GM12878 (cell line): ENCODE measurements at regions not wholly inside any gene's neighbourhood (a gene's known extent, or its start where the extent isn't known, plus 50 kb on each side); places are given as distances from the start of the nearest gene placed in this dataset.

Experiments
- BRCA1 ChIP-seq: IDR thresholded peaks from 2 replicates; pipeline ENCODE4 v1.6.1; 2011; ENCODE audit warnings: low read depth, low read length, improper control_type of control experiment
- CTCF ChIP-seq, 3 experiments: IDR thresholded peaks in 2 of 3; conservative IDR thresholded peaks in 1 of 3; 2 replicates each; pipeline ENCODE4 v1.5.1; 2011; ENCODE audit warnings: low read depth in 3 of 3, low read length in 3 of 3, mild to moderate bottlenecking in 3 of 3, control low read depth in 2 of 3, moderate library complexity in 2 of 3, inconsistent platforms in 1 of 3, mixed read lengths in 1 of 3; ENCODE audit not compliant: control insufficient read depth in 2 of 3, insufficient read depth in 1 of 3; ENCODE audit errors: extremely low read depth in 1 of 3
- EZH2 ChIP-seq: IDR thresholded peaks from 2 replicates; pipeline ENCODE4 v1.6.1; 2012; ENCODE audit warnings: low read depth, mild to moderate bottlenecking, control low read depth, inconsistent platforms, low read length, borderline replicate concordance; ENCODE audit not compliant: control insufficient read depth
- FOXM1 ChIP-seq: IDR thresholded peaks from 2 replicates; pipeline ENCODE4 v1.6.1; 2012; ENCODE audit warnings: low read depth, mild to moderate bottlenecking, inconsistent platforms, low read length, moderate library complexity
- MXI1 ChIP-seq: fragments of 150-350 bp; IDR thresholded peaks from 2 replicates; pipeline ENCODE4 v1.6.1; 2011; ENCODE audit warnings: low read depth, mild to moderate bottlenecking, inconsistent platforms, low read length, improper control_type of control experiment
- NRF1 ChIP-seq: conservative IDR thresholded peaks from 2 replicates; pipeline ENCODE4 v1.6.1; 2011; ENCODE audit warnings: mild to moderate bottlenecking, low read depth, low read length, improper control_type of control experiment
- POLR2A ChIP-seq: IDR thresholded peaks from 2 replicates; pipeline ENCODE4 v1.6.1; 2011; ENCODE audit warnings: low read depth, mild to moderate bottlenecking, low read length
- POLR2AphosphoS5 ChIP-seq: IDR thresholded peaks from 2 replicates; pipeline ENCODE4 v1.6.1; 2011; ENCODE audit warnings: mild to moderate bottlenecking, low read length, inconsistent platforms
- POU2F2 ChIP-seq: IDR thresholded peaks from 3 replicates; pipeline ENCODE4 v1.6.1; 2011; ENCODE audit warnings: low read depth, mild to moderate bottlenecking, low read length, borderline replicate concordance
- SUZ12 ChIP-seq: fragments of 200-600 bp; sonication (generic); IDR thresholded peaks from one replicate; pipeline ENCODE4 v1.6.1; 2018; ENCODE audit warnings: antibody characterized with exemption, mild to moderate bottlenecking; ENCODE audit not compliant: unreplicated experiment
- TCF12 ChIP-seq: IDR thresholded peaks from 2 replicates; pipeline ENCODE4 v1.6.1; 2011; ENCODE audit warnings: low read depth, mild to moderate bottlenecking, low read length
- TCF7 ChIP-seq: IDR thresholded peaks from 2 replicates; pipeline ENCODE4 v1.6.1; 2014; ENCODE audit warnings: antibody characterized with exemption, borderline replicate concordance
- TF ChIP-seq, protein P1 (sequence below): fragments of 450-650 bp; IDR thresholded peaks from 2 replicates; pipeline ENCODE4 v1.6.1; 2018; ENCODE audit warnings: mild to moderate bottlenecking, low read depth, moderate library complexity; ENCODE audit not compliant: partially characterized antibody

DNA sequence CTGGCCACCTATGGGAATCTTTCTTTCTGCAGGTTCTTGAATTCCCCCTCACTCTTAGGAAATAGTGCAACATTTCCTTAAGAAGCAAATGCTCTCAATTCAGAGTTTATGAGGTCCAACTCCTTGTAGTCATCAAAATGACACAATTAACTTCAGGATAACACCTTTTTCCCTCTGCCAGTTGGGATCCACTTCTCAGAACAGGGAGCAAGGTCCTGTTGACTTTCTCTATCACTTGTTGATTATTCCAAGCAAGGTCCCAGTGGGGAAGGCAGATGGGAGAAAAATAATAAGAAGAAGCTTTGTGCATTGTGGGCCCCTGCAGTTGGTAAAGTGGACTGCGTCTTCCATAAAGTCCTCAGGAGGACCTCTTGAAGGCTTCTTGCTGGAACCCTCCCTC is 315.6 kb upstream of the NPSR1 start:
- TF ChIP-seq EZH2: no peak
- no peak for TF ChIP-seq NRF1
- TF ChIP-seq POLR2A: no peak
- no peak for TF ChIP-seq BRCA1
- TF ChIP-seq, protein P1, sequence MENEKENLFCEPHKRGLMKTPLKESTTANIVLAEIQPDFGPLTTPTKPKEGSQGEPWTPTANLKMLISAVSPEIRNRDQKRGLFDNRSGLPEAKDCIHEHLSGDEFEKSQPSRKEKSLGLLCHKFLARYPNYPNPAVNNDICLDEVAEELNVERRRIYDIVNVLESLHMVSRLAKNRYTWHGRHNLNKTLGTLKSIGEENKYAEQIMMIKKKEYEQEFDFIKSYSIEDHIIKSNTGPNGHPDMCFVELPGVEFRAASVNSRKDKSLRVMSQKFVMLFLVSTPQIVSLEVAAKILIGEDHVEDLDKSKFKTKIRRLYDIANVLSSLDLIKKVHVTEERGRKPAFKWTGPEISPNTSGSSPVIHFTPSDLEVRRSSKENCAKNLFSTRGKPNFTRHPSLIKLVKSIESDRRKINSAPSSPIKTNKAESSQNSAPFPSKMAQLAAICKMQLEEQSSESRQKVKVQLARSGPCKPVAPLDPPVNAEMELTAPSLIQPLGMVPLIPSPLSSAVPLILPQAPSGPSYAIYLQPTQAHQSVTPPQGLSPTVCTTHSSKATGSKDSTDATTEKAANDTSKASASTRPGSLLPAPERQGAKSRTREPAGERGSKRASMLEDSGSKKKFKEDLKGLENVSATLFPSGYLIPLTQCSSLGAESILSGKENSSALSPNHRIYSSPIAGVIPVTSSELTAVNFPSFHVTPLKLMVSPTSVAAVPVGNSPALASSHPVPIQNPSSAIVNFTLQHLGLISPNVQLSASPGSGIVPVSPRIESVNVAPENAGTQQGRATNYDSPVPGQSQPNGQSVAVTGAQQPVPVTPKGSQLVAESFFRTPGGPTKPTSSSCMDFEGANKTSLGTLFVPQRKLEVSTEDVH: no peak
- no peak for TF ChIP-seq CTCF (IDR thresholded peaks at IDR 0.05 in 2 of 3, conservative IDR thresholded peaks at IDR 0.05 in 1 of 3; ENCODE audit: control insufficient read depth in 2 of 3, extremely low read depth in 1 of 3, insufficient read depth in 1 of 3, low read depth in 3 of 3, low read length in 3 of 3)
- no peak for TF ChIP-seq POU2F2
- no peak for TF ChIP-seq POLR2AphosphoS5
- TF ChIP-seq MXI1: no peak
- TF ChIP-seq TCF12: no peak
- no peak for TF ChIP-seq TCF7
- no peak for TF ChIP-seq SUZ12
- TF ChIP-seq FOXM1: no peak
